ENCODE measurements at regions not wholly inside any gene's neighbourhood (a gene's known extent, or its start where the extent isn't known, plus 50 kb on each side); places are given as distances from the start of the nearest gene placed in this dataset.

GRCh38 chr10:130764651-130765050 is 546.9 kb downstream of the TCERG1L start:
- no peaks in the 10 kb centered on the region for H3K27me3 ChIP-seq (ENCODE audit: control insufficient read depth, insufficient read depth, low read length)
- no peaks in the 10 kb centered on the region for H3K36me3 ChIP-seq (ENCODE audit: control insufficient read depth, insufficient read depth, low read length)
- no peak overlapping the region for H3K4me3 ChIP-seq (ENCODE audit: low read depth, low read length)
- TF ChIP-seq CTCF (IDR thresholded peaks at IDR 0.05; ENCODE audit: insufficient read depth, low read length, poor library complexity, severe bottlenecking) = no peak
- DNase-seq (ENCODE audit: low read depth) = no peak

GRCh38 chr10:130766071-130766470 is 545.5 kb downstream of the TCERG1L start:
- no peak overlapping the region for H3K4me3 ChIP-seq (ENCODE audit: low read depth, low read length)
- H3K36me3 ChIP-seq (ENCODE audit: control insufficient read depth, insufficient read depth, low read length) = no peaks in the 10 kb centered on the region
- no peaks in the 10 kb centered on the region for H3K27me3 ChIP-seq (ENCODE audit: control insufficient read depth, insufficient read depth, low read length)
- no peak for TF ChIP-seq CTCF (IDR thresholded peaks at IDR 0.05; ENCODE audit: insufficient read depth, low read length, poor library complexity, severe bottlenecking)
- no peak for DNase-seq (ENCODE audit: low read depth)

- Histone ChIP-seq H3K27me3 (ENCODE audit: control insufficient read depth, insufficient read depth, low read length) (no peaks in the 10 kb centered on the region), H3K4me3 (ENCODE audit: low read depth, low read length) (no peak overlapping the region), H3K36me3 (ENCODE audit: control insufficient read depth, insufficient read depth, low read length) (no peaks in the 10 kb centered on the region)
- DNase-seq (ENCODE audit: low read depth) = no peak
- no peak for TF ChIP-seq CTCF (IDR thresholded peaks at IDR 0.05; ENCODE audit: insufficient read depth, low read length, poor library complexity, severe bottlenecking)
Measured at GRCh38 chr10:130767116-130767730, 544.3 kb downstream of the TCERG1L start.

GRCh38 chr10:130769146-130770017 is 542.1 kb downstream of the TCERG1L start:
- no peak for TF ChIP-seq CTCF (IDR thresholded peaks at IDR 0.05; ENCODE audit: insufficient read depth, low read length, poor library complexity, severe bottlenecking)
- DNase-seq (ENCODE audit: low read depth) = no peak
- Histone ChIP-seq H3K27me3 (ENCODE audit: control insufficient read depth, insufficient read depth, low read length) (no peaks in the 10 kb centered on the region), H3K4me3 (ENCODE audit: low read depth, low read length) (no peak overlapping the region), H3K36me3 (ENCODE audit: control insufficient read depth, insufficient read depth, low read length) (no peaks in the 10 kb centered on the region)

GRCh38 chr10:130770018-130770630 is 541.4 kb downstream of the TCERG1L start:
- no peak for TF ChIP-seq CTCF (IDR thresholded peaks at IDR 0.05; ENCODE audit: insufficient read depth, low read length, poor library complexity, severe bottlenecking)
- no peak overlapping the region for H3K4me3 ChIP-seq (ENCODE audit: low read depth, low read length)
- no peak for DNase-seq (ENCODE audit: low read depth)
- no peaks in the 10 kb centered on the region for H3K36me3 ChIP-seq (ENCODE audit: control insufficient read depth, insufficient read depth, low read length)
- H3K27me3 ChIP-seq (ENCODE audit: control insufficient read depth, insufficient read depth, low read length) = no peaks in the 10 kb centered on the region
